Lung (tissue), 11 donors: ENCODE measurements at regions not wholly inside any gene's neighbourhood (a gene's known extent, or its start where the extent isn't known, plus 50 kb on each side); places are given as distances from the start of the nearest gene placed in this dataset.

ENCODE experiments used
- ATAC-seq: fragments of 200-7000 bp; cut with Tn5 transposase; one replicate; pipeline ENCODE4 v1.9.1; 2020; ENCODE audit warnings: moderate number of reproducible peaks; ENCODE audit not compliant: insufficient read depth, low FRiP score
- DNase-seq, 3 donors: peaks; one replicate each; pipeline ENCODE4 v3.0.0-alpha.2; 2013 to 2017
- H3K27ac ChIP-seq, 2 donors: one replicate each; pipeline ENCODE4 v1.5.1; 2013; ENCODE audit warnings: mild to moderate bottlenecking in 2 of 2, moderate library complexity in 2 of 2, control low read depth in 1 of 2, inconsistent platforms in 1 of 2, low read depth in 1 of 2, low read length in 1 of 2
- H3K27me3 ChIP-seq, 3 donors: one replicate each; pipeline ENCODE4 v1.5.1; 2013; ENCODE audit warnings: low read length in 2 of 3; ENCODE audit not compliant: control insufficient read depth in 3 of 3, insufficient read depth in 3 of 3
- H3K36me3 ChIP-seq, 4 donors: one replicate each; pipeline ENCODE4 v1.5.1; 2013; ENCODE audit warnings: low read length in 4 of 4, mild to moderate bottlenecking in 1 of 4, moderate library complexity in 1 of 4; ENCODE audit not compliant: control insufficient read depth in 4 of 4, insufficient read depth in 4 of 4
- H3K4me1 ChIP-seq, 5 donors: one replicate each; pipeline ENCODE4 v1.5.1; 2013; ENCODE audit warnings: low read length in 5 of 5, mild to moderate bottlenecking in 2 of 5, moderate library complexity in 1 of 5; ENCODE audit not compliant: control insufficient read depth in 5 of 5, insufficient read depth in 5 of 5
- H3K4me3 ChIP-seq: one replicate; pipeline ENCODE4 v1.5.1; 2013; ENCODE audit warnings: mild to moderate bottlenecking, control low read depth, moderate library complexity
- H3K9ac ChIP-seq, 2 donors: one replicate each; pipeline ENCODE4 v1.5.1; 2013; ENCODE audit warnings: low read length in 2 of 2, control low read depth in 1 of 2; ENCODE audit not compliant: insufficient read depth in 1 of 2
- H3K9me3 ChIP-seq, 4 donors: one replicate each; pipeline ENCODE4 v1.5.1; 2013; ENCODE audit warnings: low read length in 3 of 4, mild to moderate bottlenecking in 1 of 4, moderate library complexity in 1 of 4; ENCODE audit not compliant: control insufficient read depth in 4 of 4, insufficient read depth in 3 of 4
- WGBS, 2 donors: extraction: QIAGEN DNeasy Blood & Tissue Kit; methylation state at CpG; one replicate each; pipeline ENCODE4 v1.1.7; 2013; 5-methylcytosine and 5-hydroxymethylcytosine counted together
- TF ChIP-seq, protein P1 (sequence below): IDR thresholded peaks from 2 replicates; pipeline ENCODE4 v1.5.1; 2012; ENCODE audit warnings: mild to moderate bottlenecking; ENCODE audit errors: control extremely low read depth, extremely low read depth
- donor health status: control.
- donor health status: control.
- donor health status: Bipolar disorder and iron deficiency.
- donor health status: healthy.
- donor health status: DM: yes; HTN: yes; CAD: no.

DNA sequence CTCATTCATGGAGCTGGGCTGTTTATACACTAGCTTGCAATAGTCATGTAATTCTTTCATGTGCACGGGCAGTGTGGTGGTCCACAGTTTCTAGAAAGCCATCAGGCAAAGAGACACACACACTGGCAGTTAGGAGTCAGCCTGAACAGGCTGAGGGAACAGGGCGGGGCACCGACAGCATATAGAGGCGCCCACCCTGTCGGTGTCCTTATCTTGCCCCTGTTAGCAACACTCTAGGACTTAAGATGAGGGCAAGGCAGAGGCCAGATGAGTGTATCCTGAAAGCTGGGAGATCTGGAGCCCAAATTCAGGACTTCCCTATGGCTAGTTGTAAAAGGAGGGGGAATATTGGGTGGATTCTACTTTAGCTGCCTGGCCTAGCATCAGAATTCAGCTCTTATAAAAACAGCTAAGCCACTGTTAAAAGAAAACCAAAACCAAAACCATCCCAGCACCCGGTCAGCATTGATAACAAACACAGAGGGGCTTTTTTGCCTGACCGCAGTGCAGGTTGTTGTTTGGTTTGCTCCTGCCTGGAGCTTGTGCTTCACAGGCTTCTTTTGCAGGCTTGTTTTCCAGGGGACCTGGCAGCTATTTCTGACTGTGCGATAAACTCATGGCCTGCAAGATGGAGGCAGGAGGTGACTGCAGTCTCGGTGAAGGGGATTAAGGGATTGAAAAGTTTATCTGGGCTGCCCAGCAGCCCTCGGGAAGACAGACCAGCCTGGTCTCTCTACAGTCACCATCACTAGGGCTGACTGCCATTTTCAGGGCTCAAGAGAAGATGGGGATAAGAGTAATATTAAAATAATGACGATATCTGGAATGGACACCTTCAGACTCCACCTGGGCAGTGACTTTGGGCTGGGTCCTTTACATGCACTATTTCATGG, 638.9 kb downstream of the MID1IP1 start:
- Histone ChIP-seq H3K27me3 (peaks cover 0 to 14% (median 3%) of the 10 kb centered on the region in 3 donors), H3K9ac (no peak overlapping the region), H3K4me3 (no peak overlapping the region), H3K27ac (peak overlapping the region in 1 of 2 donors; percentile 10), H3K9me3 (peaks cover 0 to 16% (median 2%) of the 10 kb centered on the region in 4 donors), H3K4me1 (peaks cover 0 to 20% (median 3%) of the 10 kb centered on the region in 5 donors), H3K36me3 (no peaks in the 10 kb centered on the region)
- ATAC-seq (no peak), DNase-seq (no peak)
- TF ChIP-seq, protein P1, sequence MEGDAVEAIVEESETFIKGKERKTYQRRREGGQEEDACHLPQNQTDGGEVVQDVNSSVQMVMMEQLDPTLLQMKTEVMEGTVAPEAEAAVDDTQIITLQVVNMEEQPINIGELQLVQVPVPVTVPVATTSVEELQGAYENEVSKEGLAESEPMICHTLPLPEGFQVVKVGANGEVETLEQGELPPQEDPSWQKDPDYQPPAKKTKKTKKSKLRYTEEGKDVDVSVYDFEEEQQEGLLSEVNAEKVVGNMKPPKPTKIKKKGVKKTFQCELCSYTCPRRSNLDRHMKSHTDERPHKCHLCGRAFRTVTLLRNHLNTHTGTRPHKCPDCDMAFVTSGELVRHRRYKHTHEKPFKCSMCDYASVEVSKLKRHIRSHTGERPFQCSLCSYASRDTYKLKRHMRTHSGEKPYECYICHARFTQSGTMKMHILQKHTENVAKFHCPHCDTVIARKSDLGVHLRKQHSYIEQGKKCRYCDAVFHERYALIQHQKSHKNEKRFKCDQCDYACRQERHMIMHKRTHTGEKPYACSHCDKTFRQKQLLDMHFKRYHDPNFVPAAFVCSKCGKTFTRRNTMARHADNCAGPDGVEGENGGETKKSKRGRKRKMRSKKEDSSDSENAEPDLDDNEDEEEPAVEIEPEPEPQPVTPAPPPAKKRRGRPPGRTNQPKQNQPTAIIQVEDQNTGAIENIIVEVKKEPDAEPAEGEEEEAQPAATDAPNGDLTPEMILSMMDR = no peak
- WGBS, 2 donors = 63 to 66% methylated on average over 11 of the region's 11 CpGs

DNA sequence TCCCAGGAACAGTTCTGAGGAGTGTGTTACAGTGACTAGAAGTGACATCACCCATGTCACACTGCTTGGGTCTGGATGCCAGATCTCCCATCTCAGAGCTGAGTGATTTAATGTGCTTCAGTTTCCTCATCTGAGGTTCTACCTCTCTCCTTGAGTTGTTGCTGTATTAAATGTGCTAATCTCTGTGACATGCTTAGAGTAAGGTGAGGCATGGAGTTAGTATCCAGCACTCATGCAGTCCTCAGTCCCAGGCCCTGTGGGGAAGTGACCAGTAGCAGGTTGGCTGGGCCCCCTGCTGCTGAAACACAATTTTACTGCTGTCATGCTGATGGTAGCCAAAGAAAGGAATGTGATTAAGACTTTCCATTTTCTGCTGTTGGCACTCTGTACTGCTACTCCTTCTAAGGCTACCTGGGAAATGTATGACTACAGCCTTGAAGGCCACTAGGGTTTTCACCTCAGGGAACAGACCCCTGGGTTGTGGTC, 639.6 kb downstream of the MID1IP1 start:
- peaks cover 0 to 20% (median 3%) of the 10 kb centered on the region in 5 donors for H3K4me1 ChIP-seq
- H3K4me3 ChIP-seq = no peak overlapping the region
- peaks cover 0 to 18% (median 2%) of the 10 kb centered on the region in 4 donors for H3K9me3 ChIP-seq
- TF ChIP-seq, protein P1 = no peak
- no peaks in the 10 kb centered on the region for H3K36me3 ChIP-seq
- peak overlapping the region in 1 of 2 donors; percentile 10 for H3K27ac ChIP-seq
- H3K9ac ChIP-seq = no peak overlapping the region
- ATAC-seq (no peak), DNase-seq (no peak)
- H3K27me3 ChIP-seq = peaks cover 0 to 14% (median 3%) of the 10 kb centered on the region in 3 donors

DNA sequence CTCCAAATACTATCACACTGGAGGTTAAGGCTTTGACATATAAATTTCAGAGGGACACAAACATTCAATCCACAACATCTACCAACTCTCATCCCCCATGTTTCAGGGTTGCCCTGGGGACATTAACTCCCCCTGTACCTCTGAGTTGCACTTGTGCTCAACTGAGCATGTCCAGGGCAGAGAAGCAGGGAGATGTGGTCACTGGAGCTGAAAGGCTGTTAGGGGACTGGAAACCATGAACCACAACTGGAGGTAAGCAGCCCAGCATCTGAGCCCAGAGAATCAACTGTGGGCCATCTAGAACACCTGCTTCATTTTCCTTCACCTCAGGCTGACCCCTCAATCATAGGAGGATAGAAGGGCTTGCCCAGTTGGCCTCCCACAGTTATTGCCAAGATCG, 641.1 kb downstream of the MID1IP1 start:
- DNase-seq (no peak), ATAC-seq (no peak)
- H3K36me3 ChIP-seq = no peaks in the 10 kb centered on the region
- peaks cover 0 to 20% (median 3%) of the 10 kb centered on the region in 5 donors for H3K4me1 ChIP-seq
- TF ChIP-seq, protein P1 = no peak
- peaks cover 0 to 13% (median under 1%) of the 10 kb centered on the region in 4 donors for H3K9me3 ChIP-seq
- H3K27ac ChIP-seq = no peak overlapping the region
- 84 to 94% methylated on average over 1 of the region's 1 CpG for WGBS, 2 donors
- H3K4me3 ChIP-seq = no peak overlapping the region
- no peak overlapping the region for H3K9ac ChIP-seq
- H3K27me3 ChIP-seq = peaks cover 0 to 19% (median 3%) of the 10 kb centered on the region in 3 donors
